NCI-H1417 (cell line): ENCODE measurements at regions not wholly inside any gene's neighbourhood (a gene's known extent, or its start where the extent isn't known, plus 50 kb on each side); places are given as distances from the start of the nearest gene placed in this dataset.
A peak's percentile ranks its signal among the peaks of the same experiment; 100 is the strongest.

ENCODE experiments used
- DNase-seq, 3 experiments: peaks; one replicate each; lab custom pipeline; 2025; lab: John Stamatoyannopoulos, UW

GRCh38 chr18:42268186-42268725, 313.2 kb downstream of the PIK3C3 start:
- DNase-seq = no peak

GRCh38 chr18:42268798-42269197, 313.8 kb downstream of the PIK3C3 start:
- DNase-seq = peak in 1 of 3 experiments; percentile 50

GRCh38 chr18:42271647-42272414, 316.8 kb downstream of the PIK3C3 start:
- peak; percentile 27 to 78 (median 65) for DNase-seq

GRCh38 chr18:42274488-42275137, 319.6 kb downstream of the PIK3C3 start:
- peak in 1 of 3 experiments; percentile 58 for DNase-seq

- DNase-seq = peak in 2 of 3 experiments; percentile 10 to 58
Measured at GRCh38 chr18:42275138-42275535, 320.1 kb downstream of the PIK3C3 start.

- DNase-seq = peak in 1 of 3 experiments; percentile 16
Measured at GRCh38 chr18:42275949-42276730, 321.1 kb downstream of the PIK3C3 start.

GRCh38 chr18:42281124-42281523, 326.1 kb downstream of the PIK3C3 start:
- no peak for DNase-seq

GRCh38 chr18:42281851-42282250, 326.8 kb downstream of the PIK3C3 start:
- no peak for DNase-seq

- DNase-seq = no peak
Measured at GRCh38 chr18:42287047-42287446, 332.0 kb downstream of the PIK3C3 start.

- DNase-seq = no peak
Measured at GRCh38 chr18:42288129-42288528, 333.1 kb downstream of the PIK3C3 start.

GRCh38 chr18:42289526-42289925, 334.5 kb downstream of the PIK3C3 start:
- DNase-seq = no peak

- DNase-seq = peak in 1 of 3 experiments; percentile 46
Measured at GRCh38 chr18:42290318-42291307, 335.6 kb downstream of the PIK3C3 start.

- DNase-seq = no peak
Measured at GRCh38 chr18:42292654-42293053, 337.6 kb downstream of the PIK3C3 start.

- DNase-seq = no peak
Measured at GRCh38 chr18:42296192-42296591, 341.2 kb downstream of the PIK3C3 start.

GRCh38 chr18:42296723-42297122, 341.7 kb downstream of the PIK3C3 start:
- DNase-seq = no peak

- DNase-seq = peak; percentile 69 to 90 (median 74)
Measured at GRCh38 chr18:42298759-42299675, 344.0 kb downstream of the PIK3C3 start.

- DNase-seq = no peak
Measured at GRCh38 chr18:42305869-42306593, 351.0 kb downstream of the PIK3C3 start.

- no peak for DNase-seq
Measured at GRCh38 chr18:42306594-42306980, 351.6 kb downstream of the PIK3C3 start.

GRCh38 chr18:42310956-42311355, 355.9 kb downstream of the PIK3C3 start:
- no peak for DNase-seq
